ENCODE measurements at regions not wholly inside any gene's neighbourhood (a gene's known extent, or its start where the extent isn't known, plus 50 kb on each side); places are given as distances from the start of the nearest gene placed in this dataset.

DNA sequence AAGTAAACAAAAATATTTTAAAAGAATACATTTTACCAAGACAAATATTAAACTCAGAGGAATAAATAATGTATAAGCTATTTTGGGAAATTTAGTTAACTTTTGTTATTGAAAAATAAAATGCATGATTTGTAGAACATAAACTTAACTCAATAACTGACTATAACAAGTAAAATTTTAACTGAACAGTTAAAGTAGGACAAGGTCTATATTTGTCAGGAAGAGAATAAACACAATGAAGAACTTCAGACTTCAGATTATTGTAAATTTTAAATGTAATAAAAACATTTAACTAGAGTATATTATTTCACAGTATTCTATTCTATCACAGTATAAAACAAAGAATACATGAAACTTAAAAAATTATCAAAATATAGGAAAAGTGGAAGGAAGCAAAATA is 948.8 kb upstream of the USP15 start:
- TF ChIP-seq POLR2AphosphoS5 (IDR thresholded peaks at IDR 0.05): no peak
- TF ChIP-seq, protein P1, sequence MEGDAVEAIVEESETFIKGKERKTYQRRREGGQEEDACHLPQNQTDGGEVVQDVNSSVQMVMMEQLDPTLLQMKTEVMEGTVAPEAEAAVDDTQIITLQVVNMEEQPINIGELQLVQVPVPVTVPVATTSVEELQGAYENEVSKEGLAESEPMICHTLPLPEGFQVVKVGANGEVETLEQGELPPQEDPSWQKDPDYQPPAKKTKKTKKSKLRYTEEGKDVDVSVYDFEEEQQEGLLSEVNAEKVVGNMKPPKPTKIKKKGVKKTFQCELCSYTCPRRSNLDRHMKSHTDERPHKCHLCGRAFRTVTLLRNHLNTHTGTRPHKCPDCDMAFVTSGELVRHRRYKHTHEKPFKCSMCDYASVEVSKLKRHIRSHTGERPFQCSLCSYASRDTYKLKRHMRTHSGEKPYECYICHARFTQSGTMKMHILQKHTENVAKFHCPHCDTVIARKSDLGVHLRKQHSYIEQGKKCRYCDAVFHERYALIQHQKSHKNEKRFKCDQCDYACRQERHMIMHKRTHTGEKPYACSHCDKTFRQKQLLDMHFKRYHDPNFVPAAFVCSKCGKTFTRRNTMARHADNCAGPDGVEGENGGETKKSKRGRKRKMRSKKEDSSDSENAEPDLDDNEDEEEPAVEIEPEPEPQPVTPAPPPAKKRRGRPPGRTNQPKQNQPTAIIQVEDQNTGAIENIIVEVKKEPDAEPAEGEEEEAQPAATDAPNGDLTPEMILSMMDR (IDR thresholded peaks at IDR 0.05; ENCODE audit: poor library complexity, severe bottlenecking): no peak
- no peak for TF ChIP-seq TAF1 (IDR thresholded peaks at IDR 0.05; ENCODE audit: low read depth)
- no peak for TF ChIP-seq EZH2 (IDR thresholded peaks at IDR 0.05; ENCODE audit: borderline replicate concordance, insufficient read depth, low read length, poor library complexity, severe bottlenecking)
- no peak for TF ChIP-seq EP300 (conservative IDR thresholded peaks at IDR 0.05; ENCODE audit: poor library complexity, severe bottlenecking)
- no peak for TF ChIP-seq RAD21 (conservative IDR thresholded peaks at IDR 0.05)
- no peak for TF ChIP-seq SMC3 (conservative IDR thresholded peaks at IDR 0.05; ENCODE audit: poor library complexity)
- TF ChIP-seq MXI1 (conservative IDR thresholded peaks at IDR 0.05; ENCODE audit: poor library complexity, severe bottlenecking): no peak
- TF ChIP-seq, protein P2, sequence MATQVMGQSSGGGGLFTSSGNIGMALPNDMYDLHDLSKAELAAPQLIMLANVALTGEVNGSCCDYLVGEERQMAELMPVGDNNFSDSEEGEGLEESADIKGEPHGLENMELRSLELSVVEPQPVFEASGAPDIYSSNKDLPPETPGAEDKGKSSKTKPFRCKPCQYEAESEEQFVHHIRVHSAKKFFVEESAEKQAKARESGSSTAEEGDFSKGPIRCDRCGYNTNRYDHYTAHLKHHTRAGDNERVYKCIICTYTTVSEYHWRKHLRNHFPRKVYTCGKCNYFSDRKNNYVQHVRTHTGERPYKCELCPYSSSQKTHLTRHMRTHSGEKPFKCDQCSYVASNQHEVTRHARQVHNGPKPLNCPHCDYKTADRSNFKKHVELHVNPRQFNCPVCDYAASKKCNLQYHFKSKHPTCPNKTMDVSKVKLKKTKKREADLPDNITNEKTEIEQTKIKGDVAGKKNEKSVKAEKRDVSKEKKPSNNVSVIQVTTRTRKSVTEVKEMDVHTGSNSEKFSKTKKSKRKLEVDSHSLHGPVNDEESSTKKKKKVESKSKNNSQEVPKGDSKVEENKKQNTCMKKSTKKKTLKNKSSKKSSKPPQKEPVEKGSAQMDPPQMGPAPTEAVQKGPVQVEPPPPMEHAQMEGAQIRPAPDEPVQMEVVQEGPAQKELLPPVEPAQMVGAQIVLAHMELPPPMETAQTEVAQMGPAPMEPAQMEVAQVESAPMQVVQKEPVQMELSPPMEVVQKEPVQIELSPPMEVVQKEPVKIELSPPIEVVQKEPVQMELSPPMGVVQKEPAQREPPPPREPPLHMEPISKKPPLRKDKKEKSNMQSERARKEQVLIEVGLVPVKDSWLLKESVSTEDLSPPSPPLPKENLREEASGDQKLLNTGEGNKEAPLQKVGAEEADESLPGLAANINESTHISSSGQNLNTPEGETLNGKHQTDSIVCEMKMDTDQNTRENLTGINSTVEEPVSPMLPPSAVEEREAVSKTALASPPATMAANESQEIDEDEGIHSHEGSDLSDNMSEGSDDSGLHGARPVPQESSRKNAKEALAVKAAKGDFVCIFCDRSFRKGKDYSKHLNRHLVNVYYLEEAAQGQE (IDR thresholded peaks at IDR 0.05; ENCODE audit: borderline replicate concordance): no peak

Measured in neural cell (in vitro differentiated cells).